Neural cell (in vitro differentiated cells): ENCODE measurements at regions not wholly inside any gene's neighbourhood (a gene's known extent, or its start where the extent isn't known, plus 50 kb on each side); places are given as distances from the start of the nearest gene placed in this dataset.

Experiments used
- H2AFZ ChIP-seq: fragments of 200-600, 300-800 bp; sonication (generic), shearing (Covaris generic); 2 replicates; pipeline ENCODE4 v1.6.0; 2014; ENCODE audit warnings: low read depth, mild to moderate bottlenecking, antibody characterized with exemption, low read length, moderate library complexity
- H3F3A ChIP-seq: fragments of 200-600 bp; shearing (Covaris generic); 2 replicates; pipeline ENCODE4 v1.6.1; 2016; ENCODE audit warnings: mild to moderate bottlenecking, moderate library complexity, mixed read lengths, antibody characterized with exemption, low read length; ENCODE audit not compliant: insufficient read depth, poor library complexity, severe bottlenecking
- H3K27ac ChIP-seq: fragments of 200-600, 300-800 bp; sonication (generic), shearing (Covaris generic); 2 replicates; pipeline ENCODE4 v1.5.1; 2014; ENCODE audit warnings: mild to moderate bottlenecking, low read length, moderate library complexity
- H3K27me3 ChIP-seq: fragments of 300-800, 200-600 bp; sonication (generic), shearing (Covaris generic); 2 replicates; pipeline ENCODE4 v1.6.0; 2014; ENCODE audit warnings: mild to moderate bottlenecking, low read depth, low read length, moderate library complexity; ENCODE audit not compliant: insufficient read depth
- H3K36me3 ChIP-seq: fragments of 300-800, 200-600 bp; sonication (generic), shearing (Covaris generic); 2 replicates; pipeline ENCODE4 v1.5.1; 2014; ENCODE audit warnings: mild to moderate bottlenecking, antibody characterized with exemption, low read length, moderate library complexity; ENCODE audit not compliant: insufficient read depth
- H3K4me2 ChIP-seq: fragments of 300-800, 200-600 bp; sonication (generic), shearing (Covaris generic); 2 replicates; pipeline ENCODE4 v1.6.0; 2014; ENCODE audit warnings: mild to moderate bottlenecking, low read length
- H3K4me3 ChIP-seq: fragments of 300-800, 200-600 bp; sonication (generic), shearing (Covaris generic); 2 replicates; pipeline ENCODE4 v1.5.1; 2014; ENCODE audit warnings: mild to moderate bottlenecking, low read length, moderate library complexity
- H3K79me2 ChIP-seq: fragments of 200-600 bp; shearing (Covaris generic); replicated peaks from 2 replicates; pipeline ENCODE4 v1.6.0; 2014; ENCODE audit warnings: mild to moderate bottlenecking, low read length, moderate library complexity; ENCODE audit not compliant: insufficient read depth
- H3K9ac ChIP-seq: fragments of 300-800, 200-600 bp; sonication (generic), shearing (Covaris generic); 2 replicates; pipeline ENCODE4 v1.6.1; 2016; ENCODE audit warnings: mild to moderate bottlenecking, low read length, mixed read lengths
- H3K9me2 ChIP-seq: fragments of 200-600 bp; shearing (Covaris generic); 2 replicates; pipeline ENCODE4 v1.6.1; 2016; ENCODE audit warnings: mild to moderate bottlenecking, low read length, mixed read lengths; ENCODE audit not compliant: insufficient read depth
- H3K9me3 ChIP-seq: fragments of 200-600, 300-800 bp; sonication (generic), shearing (Covaris generic); 2 replicates; pipeline ENCODE4 v1.6.1; 2016; ENCODE audit warnings: mild to moderate bottlenecking, mixed run types, low read length, moderate library complexity, mixed read lengths
- H4K20me1 ChIP-seq: fragments of 200-600 bp; shearing (Covaris generic); 2 replicates; pipeline ENCODE4 v1.6.1; 2016; ENCODE audit warnings: mild to moderate bottlenecking, mixed run types; ENCODE audit not compliant: insufficient read depth
- CTCF ChIP-seq: fragments of 450-650 bp; IDR thresholded peaks from 2 replicates; pipeline ENCODE4 v1.5.1; 2014; ENCODE audit warnings: antibody characterized with exemption, mild to moderate bottlenecking, moderate library complexity; ENCODE audit not compliant: poor library complexity, severe bottlenecking
- EP300 ChIP-seq: fragments of 450-650 bp; conservative IDR thresholded peaks from 2 replicates; pipeline ENCODE4 v1.6.1; 2014; ENCODE audit warnings: antibody characterized with exemption, mild to moderate bottlenecking, moderate library complexity; ENCODE audit not compliant: poor library complexity, severe bottlenecking
- EZH2 ChIP-seq: fragments of 200-600, 300-800 bp; shearing (Covaris generic), sonication (generic); IDR thresholded peaks from 2 replicates; pipeline ENCODE4 v1.6.1; 2014; ENCODE audit warnings: antibody characterized with exemption, low read length, borderline replicate concordance, mild to moderate bottlenecking; ENCODE audit not compliant: insufficient read depth, poor library complexity, severe bottlenecking
- MXI1 ChIP-seq: fragments of 450-650 bp; conservative IDR thresholded peaks from 2 replicates; pipeline ENCODE4 v1.6.1; 2014; ENCODE audit warnings: antibody characterized with exemption, mild to moderate bottlenecking; ENCODE audit not compliant: poor library complexity, severe bottlenecking
- POLR2AphosphoS5 ChIP-seq: IDR thresholded peaks from 2 replicates; pipeline ENCODE4 v1.6.1; 2012
- RAD21 ChIP-seq: fragments of 450-650 bp; conservative IDR thresholded peaks from 2 replicates; pipeline ENCODE4 v1.6.1; 2014; ENCODE audit warnings: antibody characterized with exemption, mild to moderate bottlenecking, moderate library complexity
- REST ChIP-seq: IDR thresholded peaks from 2 replicates; pipeline ENCODE4 v1.6.1; 2012; ENCODE audit warnings: borderline replicate concordance
- SMC3 ChIP-seq: fragments of 450-650 bp; conservative IDR thresholded peaks from 2 replicates; pipeline ENCODE4 v1.6.1; 2014; ENCODE audit warnings: antibody characterized with exemption, mild to moderate bottlenecking, moderate library complexity; ENCODE audit not compliant: poor library complexity
- TAF1 ChIP-seq: IDR thresholded peaks from 2 replicates; pipeline ENCODE4 v1.6.1; 2012; ENCODE audit warnings: low read depth

- Histone ChIP-seq H3K9me3 (no peaks in the 10 kb centered on the region), H3K4me3 (no peak overlapping the region), H3K9me2 (no peaks in the 10 kb centered on the region), H3K79me2 (no peaks in the 10 kb centered on the region), H4K20me1 (no peaks in the 10 kb centered on the region), H3K27ac (no peak overlapping the region), H3F3A (no peaks in the 10 kb centered on the region), H3K4me2 (no peak overlapping the region), H3K27me3 (no peaks in the 10 kb centered on the region), H2AFZ (no peak overlapping the region), H3K9ac (no peak overlapping the region), H3K36me3 (no peaks in the 10 kb centered on the region)
- TF ChIP-seq POLR2AphosphoS5 (no peak), CTCF (no peak), EZH2 (no peak), TAF1 (no peak), REST (no peak)
Observed at GRCh38 chr2:48015421-48015820, 109.1 kb upstream of the FBXO11 start.

- Histone ChIP-seq H3K9ac (no peak overlapping the region), H3K27ac (no peak overlapping the region), H3K9me2 (no peaks in the 10 kb centered on the region), H3K36me3 (no peaks in the 10 kb centered on the region), H3K9me3 (no peaks in the 10 kb centered on the region), H3F3A (no peaks in the 10 kb centered on the region), H4K20me1 (no peaks in the 10 kb centered on the region), H3K4me2 (no peak overlapping the region), H3K4me3 (no peak overlapping the region), H3K27me3 (no peaks in the 10 kb centered on the region), H3K79me2 (no peaks in the 10 kb centered on the region), H2AFZ (no peak overlapping the region)
- TF ChIP-seq RAD21 (no peak), EZH2 (no peak), CTCF (no peak), POLR2AphosphoS5 (no peak), EP300 (no peak), TAF1 (no peak), SMC3 (no peak), REST (no peak), MXI1 (no peak)
Observed at GRCh38 chr2:48016225-48017019, 110.1 kb upstream of the FBXO11 start.
